ENCODE measurements at regions not wholly inside any gene's neighbourhood (a gene's known extent, or its start where the extent isn't known, plus 50 kb on each side); places are given as distances from the start of the nearest gene placed in this dataset.

DNA sequence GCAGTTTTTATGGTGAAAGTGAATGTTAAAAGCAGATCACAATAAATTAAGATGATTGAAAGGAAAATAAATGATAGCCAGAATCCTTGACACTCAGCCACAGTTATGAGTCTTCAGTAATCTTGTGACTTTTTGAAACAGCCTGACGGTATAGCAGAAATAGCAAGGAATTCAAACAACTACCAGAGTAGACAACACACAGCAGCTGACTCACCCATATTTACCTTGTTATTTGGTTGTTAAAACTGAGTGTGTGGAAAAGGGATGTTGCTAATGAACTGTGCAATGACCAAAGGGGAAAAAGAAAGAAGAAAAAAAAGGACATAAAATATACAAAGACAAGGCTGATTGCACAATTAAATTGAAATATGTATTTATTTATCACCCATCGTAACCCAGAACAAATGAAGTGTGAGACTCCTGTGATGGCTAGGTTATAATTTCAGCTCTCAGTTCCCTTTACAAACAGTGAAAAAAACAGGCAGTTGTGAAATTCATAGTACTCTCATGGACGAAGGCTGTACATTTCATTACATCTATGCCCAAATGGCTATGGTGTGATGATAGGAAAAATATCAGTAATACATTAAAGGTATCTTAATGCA is 1023.0 kb upstream of the SORCS1 start:
- TF ChIP-seq, protein P1, sequence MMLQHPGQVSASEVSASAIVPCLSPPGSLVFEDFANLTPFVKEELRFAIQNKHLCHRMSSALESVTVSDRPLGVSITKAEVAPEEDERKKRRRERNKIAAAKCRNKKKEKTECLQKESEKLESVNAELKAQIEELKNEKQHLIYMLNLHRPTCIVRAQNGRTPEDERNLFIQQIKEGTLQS (CRISPR knock-in tag; conservative IDR thresholded peaks at IDR 0.05), result no peak
- TF ChIP-seq, protein P2, sequence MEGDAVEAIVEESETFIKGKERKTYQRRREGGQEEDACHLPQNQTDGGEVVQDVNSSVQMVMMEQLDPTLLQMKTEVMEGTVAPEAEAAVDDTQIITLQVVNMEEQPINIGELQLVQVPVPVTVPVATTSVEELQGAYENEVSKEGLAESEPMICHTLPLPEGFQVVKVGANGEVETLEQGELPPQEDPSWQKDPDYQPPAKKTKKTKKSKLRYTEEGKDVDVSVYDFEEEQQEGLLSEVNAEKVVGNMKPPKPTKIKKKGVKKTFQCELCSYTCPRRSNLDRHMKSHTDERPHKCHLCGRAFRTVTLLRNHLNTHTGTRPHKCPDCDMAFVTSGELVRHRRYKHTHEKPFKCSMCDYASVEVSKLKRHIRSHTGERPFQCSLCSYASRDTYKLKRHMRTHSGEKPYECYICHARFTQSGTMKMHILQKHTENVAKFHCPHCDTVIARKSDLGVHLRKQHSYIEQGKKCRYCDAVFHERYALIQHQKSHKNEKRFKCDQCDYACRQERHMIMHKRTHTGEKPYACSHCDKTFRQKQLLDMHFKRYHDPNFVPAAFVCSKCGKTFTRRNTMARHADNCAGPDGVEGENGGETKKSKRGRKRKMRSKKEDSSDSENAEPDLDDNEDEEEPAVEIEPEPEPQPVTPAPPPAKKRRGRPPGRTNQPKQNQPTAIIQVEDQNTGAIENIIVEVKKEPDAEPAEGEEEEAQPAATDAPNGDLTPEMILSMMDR (IDR thresholded peaks at IDR 0.05), result no peak
- TF ChIP-seq FOXP1 (CRISPR knock-in tag; IDR thresholded peaks at IDR 0.05; ENCODE audit: borderline replicate concordance), result no peak
- TF ChIP-seq, protein P3, sequence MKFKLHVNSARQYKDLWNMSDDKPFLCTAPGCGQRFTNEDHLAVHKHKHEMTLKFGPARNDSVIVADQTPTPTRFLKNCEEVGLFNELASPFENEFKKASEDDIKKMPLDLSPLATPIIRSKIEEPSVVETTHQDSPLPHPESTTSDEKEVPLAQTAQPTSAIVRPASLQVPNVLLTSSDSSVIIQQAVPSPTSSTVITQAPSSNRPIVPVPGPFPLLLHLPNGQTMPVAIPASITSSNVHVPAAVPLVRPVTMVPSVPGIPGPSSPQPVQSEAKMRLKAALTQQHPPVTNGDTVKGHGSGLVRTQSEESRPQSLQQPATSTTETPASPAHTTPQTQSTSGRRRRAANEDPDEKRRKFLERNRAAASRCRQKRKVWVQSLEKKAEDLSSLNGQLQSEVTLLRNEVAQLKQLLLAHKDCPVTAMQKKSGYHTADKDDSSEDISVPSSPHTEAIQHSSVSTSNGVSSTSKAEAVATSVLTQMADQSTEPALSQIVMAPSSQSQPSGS (CRISPR knock-in tag; IDR thresholded peaks at IDR 0.05; ENCODE audit: borderline replicate concordance, low read depth), result no peak
- TF ChIP-seq, protein P4, sequence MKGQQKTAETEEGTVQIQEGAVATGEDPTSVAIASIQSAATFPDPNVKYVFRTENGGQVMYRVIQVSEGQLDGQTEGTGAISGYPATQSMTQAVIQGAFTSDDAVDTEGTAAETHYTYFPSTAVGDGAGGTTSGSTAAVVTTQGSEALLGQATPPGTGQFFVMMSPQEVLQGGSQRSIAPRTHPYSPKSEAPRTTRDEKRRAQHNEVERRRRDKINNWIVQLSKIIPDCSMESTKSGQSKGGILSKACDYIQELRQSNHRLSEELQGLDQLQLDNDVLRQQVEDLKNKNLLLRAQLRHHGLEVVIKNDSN (CRISPR knock-in tag; IDR thresholded peaks at IDR 0.05), result no peak
- TF ChIP-seq, protein P5, sequence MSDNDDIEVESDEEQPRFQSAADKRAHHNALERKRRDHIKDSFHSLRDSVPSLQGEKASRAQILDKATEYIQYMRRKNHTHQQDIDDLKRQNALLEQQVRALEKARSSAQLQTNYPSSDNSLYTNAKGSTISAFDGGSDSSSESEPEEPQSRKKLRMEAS (CRISPR knock-in tag; IDR thresholded peaks at IDR 0.05), result no peak
- no peak for TF ChIP-seq NFE2L1 (CRISPR knock-in tag; IDR thresholded peaks at IDR 0.05)
- TF ChIP-seq ZNF263 (CRISPR knock-in tag; IDR thresholded peaks at IDR 0.05; ENCODE audit: low read depth), result no peak
- TF ChIP-seq, protein P6, sequence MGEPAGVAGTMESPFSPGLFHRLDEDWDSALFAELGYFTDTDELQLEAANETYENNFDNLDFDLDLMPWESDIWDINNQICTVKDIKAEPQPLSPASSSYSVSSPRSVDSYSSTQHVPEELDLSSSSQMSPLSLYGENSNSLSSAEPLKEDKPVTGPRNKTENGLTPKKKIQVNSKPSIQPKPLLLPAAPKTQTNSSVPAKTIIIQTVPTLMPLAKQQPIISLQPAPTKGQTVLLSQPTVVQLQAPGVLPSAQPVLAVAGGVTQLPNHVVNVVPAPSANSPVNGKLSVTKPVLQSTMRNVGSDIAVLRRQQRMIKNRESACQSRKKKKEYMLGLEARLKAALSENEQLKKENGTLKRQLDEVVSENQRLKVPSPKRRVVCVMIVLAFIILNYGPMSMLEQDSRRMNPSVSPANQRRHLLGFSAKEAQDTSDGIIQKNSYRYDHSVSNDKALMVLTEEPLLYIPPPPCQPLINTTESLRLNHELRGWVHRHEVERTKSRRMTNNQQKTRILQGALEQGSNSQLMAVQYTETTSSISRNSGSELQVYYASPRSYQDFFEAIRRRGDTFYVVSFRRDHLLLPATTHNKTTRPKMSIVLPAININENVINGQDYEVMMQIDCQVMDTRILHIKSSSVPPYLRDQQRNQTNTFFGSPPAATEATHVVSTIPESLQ (CRISPR knock-in tag; IDR thresholded peaks at IDR 0.05), result no peak
- no peak for TF ChIP-seq ZNF121 (CRISPR knock-in tag; IDR thresholded peaks at IDR 0.05)
- TF ChIP-seq, protein P7, sequence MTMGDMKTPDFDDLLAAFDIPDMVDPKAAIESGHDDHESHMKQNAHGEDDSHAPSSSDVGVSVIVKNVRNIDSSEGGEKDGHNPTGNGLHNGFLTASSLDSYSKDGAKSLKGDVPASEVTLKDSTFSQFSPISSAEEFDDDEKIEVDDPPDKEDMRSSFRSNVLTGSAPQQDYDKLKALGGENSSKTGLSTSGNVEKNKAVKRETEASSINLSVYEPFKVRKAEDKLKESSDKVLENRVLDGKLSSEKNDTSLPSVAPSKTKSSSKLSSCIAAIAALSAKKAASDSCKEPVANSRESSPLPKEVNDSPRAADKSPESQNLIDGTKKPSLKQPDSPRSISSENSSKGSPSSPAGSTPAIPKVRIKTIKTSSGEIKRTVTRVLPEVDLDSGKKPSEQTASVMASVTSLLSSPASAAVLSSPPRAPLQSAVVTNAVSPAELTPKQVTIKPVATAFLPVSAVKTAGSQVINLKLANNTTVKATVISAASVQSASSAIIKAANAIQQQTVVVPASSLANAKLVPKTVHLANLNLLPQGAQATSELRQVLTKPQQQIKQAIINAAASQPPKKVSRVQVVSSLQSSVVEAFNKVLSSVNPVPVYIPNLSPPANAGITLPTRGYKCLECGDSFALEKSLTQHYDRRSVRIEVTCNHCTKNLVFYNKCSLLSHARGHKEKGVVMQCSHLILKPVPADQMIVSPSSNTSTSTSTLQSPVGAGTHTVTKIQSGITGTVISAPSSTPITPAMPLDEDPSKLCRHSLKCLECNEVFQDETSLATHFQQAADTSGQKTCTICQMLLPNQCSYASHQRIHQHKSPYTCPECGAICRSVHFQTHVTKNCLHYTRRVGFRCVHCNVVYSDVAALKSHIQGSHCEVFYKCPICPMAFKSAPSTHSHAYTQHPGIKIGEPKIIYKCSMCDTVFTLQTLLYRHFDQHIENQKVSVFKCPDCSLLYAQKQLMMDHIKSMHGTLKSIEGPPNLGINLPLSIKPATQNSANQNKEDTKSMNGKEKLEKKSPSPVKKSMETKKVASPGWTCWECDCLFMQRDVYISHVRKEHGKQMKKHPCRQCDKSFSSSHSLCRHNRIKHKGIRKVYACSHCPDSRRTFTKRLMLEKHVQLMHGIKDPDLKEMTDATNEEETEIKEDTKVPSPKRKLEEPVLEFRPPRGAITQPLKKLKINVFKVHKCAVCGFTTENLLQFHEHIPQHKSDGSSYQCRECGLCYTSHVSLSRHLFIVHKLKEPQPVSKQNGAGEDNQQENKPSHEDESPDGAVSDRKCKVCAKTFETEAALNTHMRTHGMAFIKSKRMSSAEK (CRISPR knock-in tag; IDR thresholded peaks at IDR 0.05; ENCODE audit: borderline replicate concordance), result no peak

Measured in WTC11 (cell line).